Esophagus squamous epithelium (tissue), 5 donors: ENCODE measurements at regions not wholly inside any gene's neighbourhood (a gene's known extent, or its start where the extent isn't known, plus 50 kb on each side); places are given as distances from the start of the nearest gene placed in this dataset.

Experiments used
- DNase-seq: peaks from one replicate; lab custom pipeline; 2025; lab: John Stamatoyannopoulos, UW
- H3K27ac ChIP-seq, 4 donors: fragments of 200-600 bp; sonication (generic); one replicate each; pipeline ENCODE4 v1.5.1; 2016 to 2019; ENCODE audit warnings: mild to moderate bottlenecking in 1 of 4
- H3K27me3 ChIP-seq, 4 donors: fragments of 200-600 bp; sonication (generic); 1 replicate in 3 of 4; 2 replicates in 1 of 4; pipeline versions ENCODE4 v1.5.1 to v1.6.0; 2017 to 2021; ENCODE audit warnings: antibody characterized with exemption in 1 of 4
- H3K36me3 ChIP-seq, 3 donors: fragments of 200-600 bp; sonication (generic); one replicate each; pipeline ENCODE4 v1.5.1; 2016 to 2019
- H3K4me1 ChIP-seq, 3 donors: fragments of 200-600 bp; sonication (generic); one replicate each; pipeline ENCODE4 v1.5.1; 2017 to 2019
- H3K4me3 ChIP-seq, 4 donors: fragments of 200-600 bp; sonication (generic); 1 replicate in 3 of 4; 2 replicates in 1 of 4; pipeline ENCODE4 v1.5.1; 2016 to 2019; ENCODE audit warnings: mild to moderate bottlenecking in 2 of 4, moderate library complexity in 1 of 4
- H3K9me3 ChIP-seq, 3 donors: fragments of 200-600 bp; sonication (generic); one replicate each; pipeline ENCODE4 v1.5.1; 2016 to 2019
- CTCF ChIP-seq, 6 experiments: fragments of 450-650 bp in 4 of 6; fragments of 200-600 bp in 2 of 6; sonication (generic) in 2 of 6; IDR thresholded peaks; one replicate each; pipeline ENCODE4 v1.5.1; 2016 to 2019; ENCODE audit warnings: antibody characterized with exemption in 6 of 6, mild to moderate bottlenecking in 4 of 6, moderate library complexity in 4 of 6
- POLR2A ChIP-seq, 4 donors: fragments of 450-650 bp; IDR thresholded peaks; one replicate each; pipeline ENCODE4 v1.6.1; 2017; ENCODE audit warnings: antibody characterized with exemption in 4 of 4, mild to moderate bottlenecking in 4 of 4, moderate library complexity in 3 of 4
- WGBS, 2 donors: methylation state at CpG; one replicate each; pipeline ENCODE4 v1.1.5; 2018; 5-methylcytosine and 5-hydroxymethylcytosine counted together
- intact Hi-C: fragments of 100-400 bp; cut with DNase I; formaldehyde crosslinking; loops from one replicate; pipeline ENCODE4 v1.15.0; 2022
- donor health status: DM: yes; HTN: yes; CAD: no.

- Histone ChIP-seq H3K27me3 (no peaks in the 10 kb centered on the region), H3K4me1 (peaks cover 0 to 26% (median 6%) of the 10 kb centered on the region in 3 donors), H3K36me3 (no peaks in the 10 kb centered on the region), H3K4me3 (no peak overlapping the region), H3K27ac (peak overlapping the region in 2 of 4 donors; percentile 17 to 28), H3K9me3 (no peaks in the 10 kb centered on the region)
- intact Hi-C loops, result no loop called here
- peak in 1 of 4 donors; percentile 14 for TF ChIP-seq POLR2A (IDR thresholded peaks at IDR 0.05)
- no peak for TF ChIP-seq CTCF (IDR thresholded peaks at IDR 0.05)
- no peak for DNase-seq
- WGBS, 2 donors, result 17 to 48% methylated on average over 4 of the region's 4 CpGs
Measured at GRCh38 chrX:151825925-151826485, 86.7 kb upstream of the MAGEA4 start.

GRCh38 chrX:151828439-151829080, 84.1 kb upstream of the MAGEA4 start:
- WGBS, 2 donors, result 60 to 65% methylated on average over 1 to 2 of the region's 2 CpGs
- Histone ChIP-seq H3K36me3 (no peaks in the 10 kb centered on the region), H3K4me3 (no peak overlapping the region), H3K4me1 (peaks cover 0 to 16% (median 3%) of the 10 kb centered on the region in 3 donors), H3K27ac (no peak overlapping the region), H3K9me3 (no peaks in the 10 kb centered on the region), H3K27me3 (no peaks in the 10 kb centered on the region)
- TF ChIP-seq CTCF (IDR thresholded peaks at IDR 0.05) (no peak), POLR2A (IDR thresholded peaks at IDR 0.05) (no peak)
- intact Hi-C loops, result no loop called here
- DNase-seq, result no peak

- no peak for DNase-seq
- 27% methylated on average over 4 of the region's 4 CpGs; no CpG with 5 or more reads in 1 of the 2 donors for WGBS, 2 donors
- Histone ChIP-seq H3K27ac (no peak overlapping the region), H3K27me3 (no peaks in the 10 kb centered on the region), H3K4me3 (no peak overlapping the region), H3K36me3 (no peaks in the 10 kb centered on the region), H3K9me3 (no peaks in the 10 kb centered on the region), H3K4me1 (peaks cover 0 to 7% (median 0%) of the 10 kb centered on the region in 3 donors)
- intact Hi-C loops, result no loop called here
- TF ChIP-seq CTCF (IDR thresholded peaks at IDR 0.05), result no peak
- no peak for TF ChIP-seq POLR2A (IDR thresholded peaks at IDR 0.05)
Measured at GRCh38 chrX:151830911-151831310, 81.8 kb upstream of the MAGEA4 start.

- H3K36me3 ChIP-seq, result no peaks in the 10 kb centered on the region
- no peak for TF ChIP-seq CTCF (IDR thresholded peaks at IDR 0.05)
- no peaks in the 10 kb centered on the region for H3K9me3 ChIP-seq
- no peak overlapping the region for H3K27ac ChIP-seq
- DNase-seq, result no peak
- H3K4me3 ChIP-seq, result no peak overlapping the region
- H3K4me1 ChIP-seq, result no peaks in the 10 kb centered on the region
- intact Hi-C loops, result no loop called here
- WGBS, 2 donors, result 89% methylated on average over 3 of the region's 3 CpGs; no CpG with 5 or more reads in 1 of the 2 donors
- H3K27me3 ChIP-seq, result no peaks in the 10 kb centered on the region
Measured at GRCh38 chrX:151852294-151852693, 60.4 kb upstream of the MAGEA4 start.

- TF ChIP-seq POLR2A (IDR thresholded peaks at IDR 0.05) (no peak), CTCF (IDR thresholded peaks at IDR 0.05) (no peak)
- Histone ChIP-seq H3K27me3 (no peaks in the 10 kb centered on the region), H3K36me3 (no peaks in the 10 kb centered on the region), H3K27ac (no peak overlapping the region), H3K9me3 (no peaks in the 10 kb centered on the region), H3K4me3 (no peak overlapping the region), H3K4me1 (no peaks in the 10 kb centered on the region)
- DNase-seq, result no peak
- WGBS, 2 donors, result 55 to 60% methylated on average over 4 of the region's 4 CpGs
- intact Hi-C loops, result no loop called here
Measured at GRCh38 chrX:151854726-151855495, 57.8 kb upstream of the MAGEA4 start.
